ENCODE measurements at regions not wholly inside any gene's neighbourhood (a gene's known extent, or its start where the extent isn't known, plus 50 kb on each side); places are given as distances from the start of the nearest gene placed in this dataset.

GRCh38 chr1:95370691-95371562, 136.9 kb downstream of the RWDD3 start:
- TF ChIP-seq CTCF (IDR thresholded peaks at IDR 0.05; ENCODE audit: insufficient read depth, low read depth, low read length) (no peak), EZH2 (IDR thresholded peaks at IDR 0.05; ENCODE audit: insufficient read depth, low read length) (no peak)

Data from astrocyte (in vitro differentiated cells and primary cell).